GM18508 (cell line): ENCODE measurements at regions not wholly inside any gene's neighbourhood (a gene's known extent, or its start where the extent isn't known, plus 50 kb on each side); places are given as distances from the start of the nearest gene placed in this dataset.
"Not testable (repeated sequence)": the region's sequence is repeated elsewhere in the genome, so short reads cannot be mapped to it uniquely, and the experiment has no call there.

Source experiments
- ATAC-seq: cut with Tn5 transposase; IDR thresholded peaks from one replicate; pipeline ENCODE4 v1.9.1; 2021; ENCODE audit warnings: moderate number of reproducible peaks; ENCODE audit not compliant: insufficient read depth, unreplicated experiment

GRCh38 chr6:10343320-10343719 is 71.6 kb downstream of the TFAP2A start:
- ATAC-seq, result no peak

GRCh38 chr6:10341605-10342004 is 73.3 kb downstream of the TFAP2A start:
- ATAC-seq, result no peak

- no peak for ATAC-seq
Observed at GRCh38 chr6:10338151-10338550, 76.7 kb downstream of the TFAP2A start.

- ATAC-seq, result not testable (repeated sequence)
Observed at GRCh38 chr6:10337376-10337775, 77.5 kb downstream of the TFAP2A start.

GRCh38 chr6:10332111-10332510 is 82.8 kb downstream of the TFAP2A start:
- ATAC-seq, result no peak

- no peak for ATAC-seq
Observed at GRCh38 chr6:10331334-10331968, 83.4 kb downstream of the TFAP2A start.

GRCh38 chr6:10330515-10330914 is 84.4 kb downstream of the TFAP2A start:
- ATAC-seq, result no peak

- no peak for ATAC-seq
Observed at GRCh38 chr6:10323018-10323417, 91.9 kb downstream of the TFAP2A start.

GRCh38 chr6:10320291-10320690 is 94.6 kb downstream of the TFAP2A start:
- no peak for ATAC-seq

GRCh38 chr6:10316373-10316721 is 98.5 kb downstream of the TFAP2A start:
- ATAC-seq, result no peak

- no peak for ATAC-seq
Observed at GRCh38 chr6:10315658-10316372, 99.1 kb downstream of the TFAP2A start.

- no peak for ATAC-seq
Observed at GRCh38 chr6:10315034-10315433, 99.8 kb downstream of the TFAP2A start.

- ATAC-seq, result no peak
Observed at GRCh38 chr6:10314163-10314955, 100.5 kb downstream of the TFAP2A start.

- ATAC-seq, result no peak
Observed at GRCh38 chr6:10313799-10314162, 101.1 kb downstream of the TFAP2A start.

GRCh38 chr6:10312445-10312844 is 102.4 kb downstream of the TFAP2A start:
- no peak for ATAC-seq

- ATAC-seq, result not testable (repeated sequence)
Observed at GRCh38 chr6:10311546-10312405, 103.1 kb downstream of the TFAP2A start.

- ATAC-seq, result no peak
Observed at GRCh38 chr6:10310826-10311225, 104.0 kb downstream of the TFAP2A start.

GRCh38 chr6:10310330-10310653 is 104.6 kb downstream of the TFAP2A start:
- ATAC-seq, result no peak

GRCh38 chr6:10309457-10310329 is 105.2 kb downstream of the TFAP2A start:
- ATAC-seq, result no peak

- ATAC-seq, result no peak
Observed at GRCh38 chr6:10307476-10307875, 107.4 kb downstream of the TFAP2A start.
